ENCODE measurements at regions not wholly inside any gene's neighbourhood (a gene's known extent, or its start where the extent isn't known, plus 50 kb on each side); places are given as distances from the start of the nearest gene placed in this dataset.
"Not testable (repeated sequence)": the region's sequence is repeated elsewhere in the genome, so short reads cannot be mapped to it uniquely, and the experiment has no call there.

GRCh38 chr4:9505341-9505740 is 61.1 kb downstream of the DEFB131A start:
- not testable (repeated sequence) for DNase-seq (ENCODE audit: low read depth)

GRCh38 chr4:9506672-9507071 is 62.5 kb downstream of the DEFB131A start:
- DNase-seq (ENCODE audit: low read depth) = not testable (repeated sequence)

- not testable (repeated sequence) for DNase-seq (ENCODE audit: low read depth)
Observed at GRCh38 chr4:9512941-9513340, 68.7 kb downstream of the DEFB131A start.

GRCh38 chr4:9519631-9520030 is 75.4 kb downstream of the DEFB131A start:
- not testable (repeated sequence) for DNase-seq (ENCODE audit: low read depth)

GRCh38 chr4:9522903-9523302 is 78.7 kb downstream of the DEFB131A start:
- not testable (repeated sequence) for DNase-seq (ENCODE audit: low read depth)

GRCh38 chr4:9524406-9524805 is 80.2 kb downstream of the DEFB131A start:
- DNase-seq (ENCODE audit: low read depth) = not testable (repeated sequence)

DNA sequence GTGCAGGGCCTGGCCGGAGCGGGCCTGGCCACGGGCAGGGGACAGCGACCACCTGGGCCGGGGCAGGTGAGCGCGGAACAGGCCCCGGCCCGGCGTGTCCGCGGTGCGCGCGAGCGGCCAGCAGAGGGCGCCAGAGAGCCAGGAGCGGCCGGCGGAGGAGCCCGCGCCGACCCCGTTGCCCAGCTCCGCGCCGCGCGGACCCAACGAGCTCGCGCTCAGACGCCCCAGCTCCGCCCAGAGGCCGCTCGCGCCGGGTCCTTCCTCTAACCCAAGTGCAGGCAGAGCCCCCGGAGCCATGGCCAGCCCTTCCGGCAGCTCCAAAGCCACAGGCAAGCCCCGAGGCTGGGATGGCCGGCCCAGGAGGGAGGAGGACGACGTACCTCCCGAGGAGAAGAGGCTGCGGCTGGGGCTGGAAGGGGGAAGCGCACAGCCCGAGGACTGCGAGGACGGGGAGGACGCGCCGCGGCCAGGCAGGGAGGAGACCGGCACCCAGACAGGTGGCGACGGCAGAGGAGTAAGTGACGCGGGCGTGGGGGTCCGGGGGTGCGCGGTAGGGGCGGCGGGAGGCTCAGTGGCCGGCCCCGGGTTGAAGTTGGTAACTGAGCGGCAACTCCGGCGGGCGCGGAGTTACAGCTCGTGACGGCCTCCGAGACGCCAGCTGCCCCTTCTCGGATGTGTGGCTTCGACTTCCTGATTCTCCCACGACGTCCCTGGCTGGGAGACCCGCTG is 88.1 kb downstream of the DEFB131A start:
- peak; percentile 89 for DNase-seq (ENCODE audit: low read depth)

- DNase-seq (ENCODE audit: low read depth) = not testable (repeated sequence)
Observed at GRCh38 chr4:9532863-9533192, 88.6 kb downstream of the DEFB131A start.

GRCh38 chr4:9537101-9537500 is 92.9 kb downstream of the DEFB131A start:
- peak; percentile 76 for DNase-seq (ENCODE audit: low read depth)

DNA sequence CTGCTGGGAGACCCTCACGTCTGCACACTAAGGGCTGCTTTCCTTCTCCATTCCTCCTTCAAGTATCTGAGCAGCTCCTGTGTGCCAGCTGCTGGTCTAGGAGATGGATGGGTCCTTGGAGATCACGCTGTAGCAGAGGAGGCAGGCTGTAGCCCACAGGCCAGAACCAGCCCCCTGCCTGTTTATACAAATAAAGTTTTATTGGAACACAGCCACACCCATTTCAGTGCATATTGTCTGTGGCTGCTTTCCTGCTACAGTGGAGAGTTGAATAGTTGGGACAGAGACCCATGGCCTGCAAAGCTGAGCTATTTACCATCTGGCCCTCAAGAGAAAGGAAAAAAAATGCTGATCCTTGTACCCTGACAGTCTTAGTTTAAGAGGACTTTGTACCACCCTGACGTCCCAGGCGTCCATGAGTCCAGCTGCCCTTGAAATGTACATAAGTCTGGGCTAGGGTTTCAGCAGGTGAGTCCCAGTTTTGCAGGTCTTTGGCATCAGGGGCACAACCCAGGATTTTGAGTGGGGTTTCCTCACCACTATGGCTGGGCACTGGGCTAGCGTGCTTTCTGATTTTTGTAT is 95.8 kb downstream of the DEFB131A start:
- not testable (repeated sequence) for DNase-seq (ENCODE audit: low read depth)

- DNase-seq (ENCODE audit: low read depth) = not testable (repeated sequence)
Observed at GRCh38 chr4:9541388-9541915, 97.2 kb downstream of the DEFB131A start.

GRCh38 chr4:9544851-9545250 is 100.6 kb downstream of the DEFB131A start:
- peak; percentile 50 for DNase-seq (ENCODE audit: low read depth)

GRCh38 chr4:9547470-9547869 is 103.3 kb downstream of the DEFB131A start:
- DNase-seq (ENCODE audit: low read depth) = not testable (repeated sequence)

DNA sequence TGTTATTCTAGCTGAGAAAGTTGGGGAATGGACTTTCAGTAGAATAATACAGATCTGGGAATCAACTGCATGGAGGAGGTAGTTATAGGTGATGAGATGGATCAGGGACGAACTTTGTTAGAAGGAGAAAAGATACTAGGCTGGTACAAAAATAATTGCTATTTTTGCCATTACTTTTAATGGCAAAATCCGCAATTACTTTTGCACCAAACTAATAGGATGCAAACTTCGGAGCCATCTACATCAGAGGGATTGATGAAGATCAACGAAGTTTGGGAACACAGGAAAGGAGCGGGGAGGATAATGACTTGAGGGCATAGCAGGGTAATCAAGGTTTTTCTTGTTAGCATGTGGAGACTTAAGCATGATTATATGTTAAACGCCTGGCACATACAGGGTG is 111.9 kb downstream of the DEFB131A start:
- DNase-seq (ENCODE audit: low read depth) = not testable (repeated sequence)

DNA sequence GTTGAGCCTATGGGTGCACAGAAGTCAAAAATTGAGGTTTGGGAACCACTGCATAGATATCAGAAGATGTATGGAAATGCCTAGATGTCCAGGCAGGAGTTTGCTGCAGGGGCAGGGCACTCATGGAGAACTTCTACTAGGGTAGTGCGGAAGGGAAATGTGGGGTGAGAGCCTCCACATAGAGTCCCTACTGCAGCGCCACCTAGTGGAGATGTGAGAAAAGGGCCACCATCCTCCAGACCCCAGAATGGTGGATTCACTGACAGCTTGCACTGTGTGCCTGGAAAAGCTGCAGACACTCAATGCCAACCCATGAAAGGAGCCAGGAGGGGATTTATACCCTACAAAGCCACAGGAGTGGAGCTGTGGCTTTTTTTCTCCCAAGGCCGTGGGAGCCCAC is 133.7 kb downstream of the DEFB131A start:
- not testable (repeated sequence) for DNase-seq (ENCODE audit: low read depth)

GRCh38 chr4:9582880-9583279 is 138.7 kb downstream of the DEFB131A start:
- DNase-seq (ENCODE audit: low read depth) = not testable (repeated sequence)

GRCh38 chr4:9592010-9592409 is 147.8 kb downstream of the DEFB131A start:
- DNase-seq (ENCODE audit: low read depth) = no peak

DNA sequence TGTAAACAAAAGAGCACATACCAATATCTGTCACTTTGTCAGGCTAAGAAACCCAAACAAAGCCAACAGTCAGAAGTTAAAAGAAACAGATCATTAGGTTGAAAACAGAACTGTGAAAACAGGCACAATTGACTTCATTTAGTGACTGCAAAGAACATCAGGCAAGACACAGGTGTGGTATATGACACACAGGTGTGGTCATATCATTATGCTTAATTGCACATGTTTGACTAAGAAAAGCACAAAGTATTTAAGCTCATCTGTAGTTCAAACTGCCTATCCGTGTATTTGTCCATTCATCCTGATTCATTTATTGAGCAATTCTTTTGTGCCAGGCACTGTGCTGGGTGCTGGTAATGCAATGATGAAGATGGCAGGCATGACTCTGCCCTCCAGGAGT is 150.7 kb downstream of the DEFB131A start:
- DNase-seq (ENCODE audit: low read depth) = no peak

DNA sequence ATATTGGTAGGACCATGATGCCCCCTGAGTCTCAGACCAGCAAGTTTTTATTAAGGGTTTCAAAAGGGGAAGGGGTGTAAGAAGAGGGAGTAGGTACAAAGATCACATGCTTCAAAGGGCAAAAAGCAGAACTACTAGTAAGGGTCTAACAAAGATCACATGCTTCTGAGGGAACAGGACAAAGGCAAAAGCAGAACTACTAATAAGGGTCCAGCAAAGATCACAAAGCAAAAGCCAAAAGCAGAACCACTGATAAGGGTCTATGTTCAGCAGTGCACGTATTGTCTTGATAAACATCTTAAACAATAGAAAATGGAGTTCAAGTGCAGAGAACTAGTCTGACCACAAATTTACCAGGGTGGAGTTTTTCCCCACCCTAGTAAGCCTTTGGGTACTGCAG is 151.3 kb downstream of the DEFB131A start:
- DNase-seq (ENCODE audit: low read depth) = not testable (repeated sequence)

- DNase-seq (ENCODE audit: low read depth) = no peak
Observed at GRCh38 chr4:9599266-9599665, 155.1 kb downstream of the DEFB131A start.

DNA sequence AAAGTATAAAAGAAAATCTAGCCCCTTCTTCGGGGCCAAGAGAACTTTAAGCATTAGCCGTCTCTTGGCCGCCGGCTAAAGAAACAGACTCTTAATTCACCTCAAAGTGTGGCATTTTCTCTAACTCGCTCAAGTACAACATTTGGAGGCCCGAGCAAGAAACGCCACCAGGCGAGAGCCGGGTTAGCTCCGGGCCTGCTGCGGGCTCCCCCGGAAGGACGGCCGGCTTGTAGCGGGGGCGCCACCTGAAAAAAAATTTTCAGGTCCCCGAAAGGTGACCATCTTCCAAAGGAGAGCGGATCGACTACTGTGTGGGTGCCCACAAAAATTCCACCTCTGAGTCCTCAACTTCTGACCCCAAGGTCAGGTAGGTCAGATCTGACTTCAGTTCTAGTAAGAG is 156.0 kb downstream of the DEFB131A start:
- no peak for DNase-seq (ENCODE audit: low read depth)

- peak; percentile 58 for DNase-seq (ENCODE audit: low read depth)
Observed at GRCh38 chr4:9602389-9602914, 158.2 kb downstream of the DEFB131A start.

All from Daoy (cell line).